ENCODE measurements at regions not wholly inside any gene's neighbourhood (a gene's known extent, or its start where the extent isn't known, plus 50 kb on each side); places are given as distances from the start of the nearest gene placed in this dataset.

GRCh38 chr3:111307676-111308075 lies 234.3 kb upstream of the CD96 start:
- Mint-ChIP-seq H3K9me3 (ENCODE audit: unreplicated experiment) (no peaks in the 10 kb centered on the region), H3K36me3 (ENCODE audit: insufficient read depth, unreplicated experiment) (no peaks in the 10 kb centered on the region), H3K4me3 (ENCODE audit: unreplicated experiment) (no peak overlapping the region), H3K27ac (ENCODE audit: unreplicated experiment) (no peak overlapping the region), H3K4me1 (ENCODE audit: low read depth, unreplicated experiment) (peaks cover 17% of the 10 kb centered on the region), H3K27me3 (ENCODE audit: insufficient read depth, unreplicated experiment) (no peaks in the 10 kb centered on the region)
- POLR2A ChIA-PET = no interaction called here
- TF ChIP-seq, protein P1, sequence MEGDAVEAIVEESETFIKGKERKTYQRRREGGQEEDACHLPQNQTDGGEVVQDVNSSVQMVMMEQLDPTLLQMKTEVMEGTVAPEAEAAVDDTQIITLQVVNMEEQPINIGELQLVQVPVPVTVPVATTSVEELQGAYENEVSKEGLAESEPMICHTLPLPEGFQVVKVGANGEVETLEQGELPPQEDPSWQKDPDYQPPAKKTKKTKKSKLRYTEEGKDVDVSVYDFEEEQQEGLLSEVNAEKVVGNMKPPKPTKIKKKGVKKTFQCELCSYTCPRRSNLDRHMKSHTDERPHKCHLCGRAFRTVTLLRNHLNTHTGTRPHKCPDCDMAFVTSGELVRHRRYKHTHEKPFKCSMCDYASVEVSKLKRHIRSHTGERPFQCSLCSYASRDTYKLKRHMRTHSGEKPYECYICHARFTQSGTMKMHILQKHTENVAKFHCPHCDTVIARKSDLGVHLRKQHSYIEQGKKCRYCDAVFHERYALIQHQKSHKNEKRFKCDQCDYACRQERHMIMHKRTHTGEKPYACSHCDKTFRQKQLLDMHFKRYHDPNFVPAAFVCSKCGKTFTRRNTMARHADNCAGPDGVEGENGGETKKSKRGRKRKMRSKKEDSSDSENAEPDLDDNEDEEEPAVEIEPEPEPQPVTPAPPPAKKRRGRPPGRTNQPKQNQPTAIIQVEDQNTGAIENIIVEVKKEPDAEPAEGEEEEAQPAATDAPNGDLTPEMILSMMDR (IDR thresholded peaks at IDR 0.05; ENCODE audit: insufficient read depth in 1 of 2, low read depth in 1 of 2, low read length in 1 of 2, severe bottlenecking in 1 of 2, unreplicated experiment in 1 of 2) = no peak
- DNase-seq = no peak
- H3K4me1 ChIP-seq = peaks cover 19% of the 10 kb centered on the region
- no peaks in the 10 kb centered on the region for H3K36me3 ChIP-seq (ENCODE audit: control insufficient read depth, insufficient read depth, low read length)
- CTCF ChIA-PET = no interaction called here
- no TSS peak for BruUV-seq (replicated peaks)
- no peak overlapping the region for H3K4me3 ChIP-seq (ENCODE audit: low read depth, low read length)
- intact Hi-C loops (cut with micrococcal nuclease; ENCODE audit: unreplicated experiment) = no loop called here
- H3K27me3 ChIP-seq (replicated peaks; ENCODE audit: control insufficient read depth, insufficient read depth, low read length) = no peaks in the 10 kb centered on the region
- H3K9me3 ChIP-seq = no peaks in the 10 kb centered on the region

- no peak overlapping the region for H3K4me3 ChIP-seq (ENCODE audit: low read depth, low read length)
- H3K4me1 ChIP-seq = peaks cover 26% of the 10 kb centered on the region
- ChIA-PET CTCF (no interaction called here), POLR2A (no interaction called here)
- H3K36me3 ChIP-seq (ENCODE audit: control insufficient read depth, insufficient read depth, low read length) = no peaks in the 10 kb centered on the region
- TF ChIP-seq, protein P1 (IDR thresholded peaks at IDR 0.05; ENCODE audit: insufficient read depth in 1 of 2, low read depth in 1 of 2, low read length in 1 of 2, severe bottlenecking in 1 of 2, unreplicated experiment in 1 of 2) = no peak
- no peaks in the 10 kb centered on the region for H3K27me3 ChIP-seq (replicated peaks; ENCODE audit: control insufficient read depth, insufficient read depth, low read length)
- peak overlapping the region; percentile 11 for H3K27ac Mint-ChIP-seq (ENCODE audit: unreplicated experiment)
- no peaks in the 10 kb centered on the region for H3K9me3 ChIP-seq
- no peaks in the 10 kb centered on the region for H3K9me3 Mint-ChIP-seq (ENCODE audit: unreplicated experiment)
- H3K4me1 Mint-ChIP-seq (ENCODE audit: low read depth, unreplicated experiment) = peaks cover 17% of the 10 kb centered on the region
- peak in 1 of 2 experiments; percentile 12 for DNase-seq
- H3K4me3 Mint-ChIP-seq (ENCODE audit: unreplicated experiment) = no peak overlapping the region
- intact Hi-C loops (cut with micrococcal nuclease; ENCODE audit: unreplicated experiment) = no loop called here
- H3K36me3 Mint-ChIP-seq (ENCODE audit: insufficient read depth, unreplicated experiment) = no peaks in the 10 kb centered on the region
- H3K27me3 Mint-ChIP-seq (ENCODE audit: insufficient read depth, unreplicated experiment) = no peaks in the 10 kb centered on the region
- BruUV-seq (replicated peaks) = no TSS peak
Measured at GRCh38 chr3:111311126-111311525, 230.9 kb upstream of the CD96 start.

GRCh38 chr3:111311709-111312235 lies 230.2 kb upstream of the CD96 start:
- CTCF ChIA-PET = no interaction called here
- H3K27me3 Mint-ChIP-seq (ENCODE audit: insufficient read depth, unreplicated experiment) = no peaks in the 10 kb centered on the region
- H3K4me3 Mint-ChIP-seq (ENCODE audit: unreplicated experiment) = no peak overlapping the region
- intact Hi-C loops (cut with micrococcal nuclease; ENCODE audit: unreplicated experiment) = no loop called here
- BruUV-seq (replicated peaks) = no TSS peak
- peak overlapping the region; percentile 11 for H3K27ac Mint-ChIP-seq (ENCODE audit: unreplicated experiment)
- peaks cover 26% of the 10 kb centered on the region for H3K4me1 ChIP-seq
- POLR2A ChIA-PET = no interaction called here
- H3K9me3 Mint-ChIP-seq (ENCODE audit: unreplicated experiment) = no peaks in the 10 kb centered on the region
- peaks cover 17% of the 10 kb centered on the region for H3K4me1 Mint-ChIP-seq (ENCODE audit: low read depth, unreplicated experiment)
- TF ChIP-seq, protein P1 (IDR thresholded peaks at IDR 0.05; ENCODE audit: insufficient read depth in 1 of 2, low read depth in 1 of 2, low read length in 1 of 2, severe bottlenecking in 1 of 2, unreplicated experiment in 1 of 2) = no peak
- no peak overlapping the region for H3K4me3 ChIP-seq (ENCODE audit: low read depth, low read length)
- H3K36me3 ChIP-seq (ENCODE audit: control insufficient read depth, insufficient read depth, low read length) = no peaks in the 10 kb centered on the region
- H3K9me3 ChIP-seq = no peaks in the 10 kb centered on the region
- no peak for DNase-seq
- no peaks in the 10 kb centered on the region for H3K27me3 ChIP-seq (replicated peaks; ENCODE audit: control insufficient read depth, insufficient read depth, low read length)
- no peaks in the 10 kb centered on the region for H3K36me3 Mint-ChIP-seq (ENCODE audit: insufficient read depth, unreplicated experiment)
